ENCODE measurements at regions not wholly inside any gene's neighbourhood (a gene's known extent, or its start where the extent isn't known, plus 50 kb on each side); places are given as distances from the start of the nearest gene placed in this dataset.

DNA sequence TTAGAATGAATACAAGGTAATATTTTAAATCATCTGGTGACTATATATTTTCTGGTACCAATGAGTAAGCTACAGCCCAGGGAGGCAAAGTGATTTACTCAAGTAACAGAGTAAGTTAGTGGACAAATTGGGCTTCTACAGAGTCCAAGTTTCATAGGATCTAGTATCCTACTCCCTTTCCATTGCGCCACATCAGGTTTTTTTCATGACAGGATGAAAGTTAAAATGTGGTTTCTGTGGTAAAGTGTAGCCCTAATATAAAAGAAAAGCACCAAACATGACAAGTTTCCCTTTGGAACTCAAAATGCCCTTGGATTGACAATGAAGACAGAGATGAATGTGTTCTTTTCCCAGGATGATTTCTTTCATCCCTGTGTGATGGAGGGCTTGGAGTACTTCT is 350.8 kb upstream of the ZNF385D start (continued):
- TF ChIP-seq ZNF280D (CRISPR knock-in tag; IDR thresholded peaks at IDR 0.05) = no peak

GRCh38 chr3:22103423-22103822 is 352.4 kb upstream of the ZNF385D start:
- Histone ChIP-seq H3K79me2 (ENCODE audit: insufficient read depth, low read length) (no peaks in the 10 kb centered on the region), H3K36me3 (replicated peaks in 1 of 2; ENCODE audit: control insufficient read depth in 1 of 2, insufficient read depth in 2 of 2, low read length in 2 of 2) (no peaks in the 10 kb centered on the region), H4K20me1 (ENCODE audit: insufficient read depth, low read length) (no peaks in the 10 kb centered on the region), H3K27ac (ENCODE audit: extremely low read length, insufficient read depth, low read length) (no peak overlapping the region), H3K4me2 (ENCODE audit: low read depth, low read length) (no peak overlapping the region), H3K4me3 (replicated peaks in 1 of 3; ENCODE audit: insufficient read depth in 1 of 3, low read depth in 2 of 3, low read length in 3 of 3) (no peak overlapping the region), H3K4me1 (ENCODE audit: insufficient read depth, low read length) (no peaks in the 10 kb centered on the region), H3K27me3 (ENCODE audit: control insufficient read depth in 1 of 2, insufficient read depth in 2 of 2, low read length in 2 of 2) (no peaks in the 10 kb centered on the region), H3K9ac (ENCODE audit: insufficient read depth, low read depth, low read length) (no peak overlapping the region), H3K9me3 (ENCODE audit: low read length) (no peaks in the 10 kb centered on the region), H2AFZ (ENCODE audit: low read length) (no peak overlapping the region)
- ChIA-PET CTCF (ENCODE audit: low intra/inter-chr PET ratio, low total read pairs) (no interaction called here), POLR2A (no interaction called here)
- BruUV-seq (replicated peaks) = no TSS peak
- ATAC-seq (no peak), FAIRE-seq (no peak), DNase-seq (ENCODE audit: low spot score) (no peak)
- in situ Hi-C loops (cut with HindIII; ENCODE audit: extremely low pct_ligation_motif_present, low pct_unique_long_range_greater_than_20kb) = no loop called here
- intact Hi-C loops (cut with micrococcal nuclease; ENCODE audit: unreplicated experiment) = no loop called here
- 0% methylated on average over 1 of the region's 1 CpG for WGBS (ENCODE audit: low lambda C conversion rate)
- TF ChIP-seq ZNF503 (CRISPR knock-in tag; IDR thresholded peaks at IDR 0.05) (no peak), IRF1 (CRISPR knock-in tag; IDR thresholded peaks at IDR 0.05; ENCODE audit: low read depth) (no peak), ZNF569 (CRISPR knock-in tag; IDR thresholded peaks at IDR 0.05; ENCODE audit: borderline replicate concordance) (no peak), ZNF598 (CRISPR knock-in tag; IDR thresholded peaks at IDR 0.05; ENCODE audit: borderline replicate concordance) (no peak), ZNF543 (CRISPR knock-in tag; IDR thresholded peaks at IDR 0.05) (no peak), ZNF205 (CRISPR knock-in tag; IDR thresholded peaks at IDR 0.05) (no peak), ZNF557 (CRISPR knock-in tag; IDR thresholded peaks at IDR 0.05) (no peak), MAZ (IDR thresholded peaks at IDR 0.05; ENCODE audit: borderline replicate concordance, low read depth, low read length) (no peak), MAZ (CRISPR knock-in tag; IDR thresholded peaks at IDR 0.05; ENCODE audit: low read depth) (no peak), RORA (CRISPR knock-in tag; IDR thresholded peaks at IDR 0.05) (no peak), ZSCAN31 (CRISPR knock-in tag; IDR thresholded peaks at IDR 0.05; ENCODE audit: low read depth) (no peak), ISL2 (CRISPR knock-in tag; IDR thresholded peaks at IDR 0.05) (no peak), THAP11 (CRISPR knock-in tag; IDR thresholded peaks at IDR 0.05) (no peak), HNF4A (CRISPR knock-in tag; IDR thresholded peaks at IDR 0.05) (no peak)
- TF ChIP-seq, protein P1, sequence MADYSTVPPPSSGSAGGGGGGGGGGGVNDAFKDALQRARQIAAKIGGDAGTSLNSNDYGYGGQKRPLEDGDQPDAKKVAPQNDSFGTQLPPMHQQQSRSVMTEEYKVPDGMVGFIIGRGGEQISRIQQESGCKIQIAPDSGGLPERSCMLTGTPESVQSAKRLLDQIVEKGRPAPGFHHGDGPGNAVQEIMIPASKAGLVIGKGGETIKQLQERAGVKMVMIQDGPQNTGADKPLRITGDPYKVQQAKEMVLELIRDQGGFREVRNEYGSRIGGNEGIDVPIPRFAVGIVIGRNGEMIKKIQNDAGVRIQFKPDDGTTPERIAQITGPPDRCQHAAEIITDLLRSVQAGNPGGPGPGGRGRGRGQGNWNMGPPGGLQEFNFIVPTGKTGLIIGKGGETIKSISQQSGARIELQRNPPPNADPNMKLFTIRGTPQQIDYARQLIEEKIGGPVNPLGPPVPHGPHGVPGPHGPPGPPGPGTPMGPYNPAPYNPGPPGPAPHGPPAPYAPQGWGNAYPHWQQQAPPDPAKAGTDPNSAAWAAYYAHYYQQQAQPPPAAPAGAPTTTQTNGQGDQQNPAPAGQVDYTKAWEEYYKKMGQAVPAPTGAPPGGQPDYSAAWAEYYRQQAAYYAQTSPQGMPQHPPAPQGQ (CRISPR knock-in tag; IDR thresholded peaks at IDR 0.05; ENCODE audit: borderline replicate concordance) = no peak

Measured in HepG2 (cell line).